A673 (cell line): ENCODE measurements at regions not wholly inside any gene's neighbourhood (a gene's known extent, or its start where the extent isn't known, plus 50 kb on each side); places are given as distances from the start of the nearest gene placed in this dataset.

Source experiments
- BruUV-seq: library from RNA; stranded (reverse); fragments of 400-500 nt; replicated peaks from 2 replicates; lab custom pipeline; 2021; lab: Mats Ljungman, UMichigan
- CTCF ChIA-PET: fragments of 300-600 bp; sonication (Branson Sonifier 250); formaldehyde crosslinking; loops from one replicate; lab custom pipeline; 2022; ENCODE audit warnings: antibody characterized with exemption; lab: Charles Lee
- POLR2A ChIA-PET: fragments of 300-600 bp; sonication (Branson Sonifier 250); formaldehyde crosslinking; loops from one replicate; lab custom pipeline; 2022; ENCODE audit warnings: antibody characterized with exemption; ENCODE audit not compliant: low non-redundant PET; lab: Charles Lee
- DNase-seq: peaks from one replicate; pipeline ENCODE4 v3.0.0-alpha.2; 2015; ENCODE audit warnings: low spot score
- H3K27ac ChIP-seq: fragments of 200-600 bp; sonication (generic); 2 replicates; pipeline ENCODE4 v1.5.1; 2016; ENCODE audit warnings: mixed run types, low read depth, mild to moderate bottlenecking, mixed read lengths, antibody characterized with exemption, low read length; ENCODE audit not compliant: poor library complexity, severe bottlenecking
- H3K27me3 ChIP-seq: fragments of 200-600 bp; sonication (generic); replicated peaks from 2 replicates; pipeline ENCODE4 v1.6.1; 2017; ENCODE audit warnings: mixed run types, low read depth, mild to moderate bottlenecking, mixed read lengths, antibody characterized with exemption, low read length; ENCODE audit not compliant: insufficient read depth, poor library complexity
- H3K36me3 ChIP-seq: fragments of 200-600 bp; sonication (generic); 2 replicates; pipeline ENCODE4 v1.6.1; 2016; ENCODE audit warnings: mixed run types, mild to moderate bottlenecking, mixed read lengths, antibody characterized with exemption, low read length; ENCODE audit not compliant: insufficient read depth, poor library complexity, severe bottlenecking
- H3K4me1 ChIP-seq: fragments of 200-600 bp; sonication (generic); 2 replicates; pipeline ENCODE4 v1.6.1; 2017; ENCODE audit warnings: mixed run types, mild to moderate bottlenecking, mixed read lengths, antibody characterized with exemption, low read length; ENCODE audit not compliant: insufficient read depth, poor library complexity, severe bottlenecking
- H3K4me3 ChIP-seq: fragments of 200-600 bp; sonication (generic); 2 replicates; pipeline ENCODE4 v1.5.1; 2016; ENCODE audit warnings: low read depth, mixed run types, mild to moderate bottlenecking, mixed read lengths, low read length; ENCODE audit not compliant: poor library complexity, severe bottlenecking
- H3K9me3 ChIP-seq: fragments of 200-600 bp; sonication (generic); 2 replicates; pipeline ENCODE4 v1.6.1; 2016; ENCODE audit warnings: mixed run types, low read depth, mild to moderate bottlenecking, mixed read lengths, antibody characterized with exemption, low read length; ENCODE audit not compliant: poor library complexity, severe bottlenecking
- EZH2 ChIP-seq: fragments of 200-600 bp; sonication (generic); IDR thresholded peaks from 2 replicates; pipeline ENCODE4 v1.6.1; 2017; ENCODE audit warnings: borderline replicate concordance, low read depth, mild to moderate bottlenecking, mixed read lengths, antibody characterized with exemption, low read length; ENCODE audit not compliant: poor library complexity, severe bottlenecking
- intact Hi-C: fragments of 100-400 bp; cut with micrococcal nuclease; formaldehyde crosslinking; loops from one replicate; pipeline ENCODE4 v1.10.0; 2022; ENCODE audit not compliant: unreplicated experiment
- TF ChIP-seq, protein P1 (sequence below): fragments of 300-800, 200-600 bp; sonication (generic); conservative IDR thresholded peaks from 2 replicates; pipeline ENCODE4 v1.5.1; 2017; ENCODE audit warnings: low read depth, mild to moderate bottlenecking, antibody characterized with exemption, low read length, moderate library complexity, mixed read lengths

DNA sequence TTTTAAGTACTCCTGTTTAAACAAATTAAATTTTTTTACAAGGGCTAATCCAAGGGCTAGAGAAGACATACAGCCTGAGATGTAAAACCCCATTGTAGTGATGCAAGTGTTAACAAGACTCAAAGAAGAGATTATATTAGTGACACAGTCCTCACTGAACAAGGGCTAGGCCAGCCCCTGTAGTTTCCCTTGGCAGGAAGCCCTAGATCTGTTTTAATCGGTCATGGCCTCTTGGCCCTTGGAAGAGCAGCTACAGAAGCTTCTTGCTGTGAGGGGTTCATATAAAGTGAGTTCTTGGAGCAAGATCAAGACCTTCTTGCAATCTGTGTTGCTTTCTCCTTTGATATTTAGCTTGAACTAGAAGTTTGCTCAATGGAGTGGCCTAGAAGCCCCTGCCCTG, 1339.4 kb downstream of the XPNPEP1 start:
- no peaks in the 10 kb centered on the region for H3K27me3 ChIP-seq
- POLR2A ChIA-PET, result no interaction called here
- H3K27ac ChIP-seq, result no peak overlapping the region
- no peak for DNase-seq
- no peaks in the 10 kb centered on the region for H3K9me3 ChIP-seq
- H3K36me3 ChIP-seq, result no peaks in the 10 kb centered on the region
- intact Hi-C loops, result no loop called here
- no peak overlapping the region for H3K4me3 ChIP-seq
- CTCF ChIA-PET, result no interaction called here
- no peak for TF ChIP-seq EZH2
- TF ChIP-seq, protein P1, sequence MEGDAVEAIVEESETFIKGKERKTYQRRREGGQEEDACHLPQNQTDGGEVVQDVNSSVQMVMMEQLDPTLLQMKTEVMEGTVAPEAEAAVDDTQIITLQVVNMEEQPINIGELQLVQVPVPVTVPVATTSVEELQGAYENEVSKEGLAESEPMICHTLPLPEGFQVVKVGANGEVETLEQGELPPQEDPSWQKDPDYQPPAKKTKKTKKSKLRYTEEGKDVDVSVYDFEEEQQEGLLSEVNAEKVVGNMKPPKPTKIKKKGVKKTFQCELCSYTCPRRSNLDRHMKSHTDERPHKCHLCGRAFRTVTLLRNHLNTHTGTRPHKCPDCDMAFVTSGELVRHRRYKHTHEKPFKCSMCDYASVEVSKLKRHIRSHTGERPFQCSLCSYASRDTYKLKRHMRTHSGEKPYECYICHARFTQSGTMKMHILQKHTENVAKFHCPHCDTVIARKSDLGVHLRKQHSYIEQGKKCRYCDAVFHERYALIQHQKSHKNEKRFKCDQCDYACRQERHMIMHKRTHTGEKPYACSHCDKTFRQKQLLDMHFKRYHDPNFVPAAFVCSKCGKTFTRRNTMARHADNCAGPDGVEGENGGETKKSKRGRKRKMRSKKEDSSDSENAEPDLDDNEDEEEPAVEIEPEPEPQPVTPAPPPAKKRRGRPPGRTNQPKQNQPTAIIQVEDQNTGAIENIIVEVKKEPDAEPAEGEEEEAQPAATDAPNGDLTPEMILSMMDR, result no peak
- BruUV-seq, result no TSS peak
- H3K4me1 ChIP-seq, result no peaks in the 10 kb centered on the region

DNA sequence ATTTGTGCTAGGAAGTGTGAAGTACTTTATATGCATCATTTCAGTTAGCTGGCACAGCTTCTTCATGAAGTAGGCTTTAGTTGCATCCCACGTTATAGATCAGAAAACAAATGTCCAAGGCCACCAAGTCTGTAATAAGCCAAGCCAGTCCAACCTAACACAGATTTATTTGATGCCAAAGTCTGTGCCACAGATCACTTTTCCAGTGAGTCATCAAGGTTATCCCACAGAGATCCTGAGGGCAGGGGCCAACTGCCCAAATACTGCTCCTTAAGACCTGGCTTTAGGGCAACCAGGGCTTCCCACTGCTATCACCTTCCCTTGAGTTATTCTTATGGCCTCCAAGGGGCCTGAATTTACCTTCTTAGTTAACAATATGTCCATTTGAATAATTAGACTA, 1340.4 kb downstream of the XPNPEP1 start:
- no TSS peak for BruUV-seq
- CTCF ChIA-PET, result no interaction called here
- no peak for DNase-seq
- no peak overlapping the region for H3K4me3 ChIP-seq
- no peaks in the 10 kb centered on the region for H3K36me3 ChIP-seq
- POLR2A ChIA-PET, result no interaction called here
- intact Hi-C loops, result no loop called here
- no peak overlapping the region for H3K27ac ChIP-seq
- no peaks in the 10 kb centered on the region for H3K4me1 ChIP-seq
- H3K9me3 ChIP-seq, result no peaks in the 10 kb centered on the region
- TF ChIP-seq, protein P1, result no peak
- TF ChIP-seq EZH2, result no peak
- H3K27me3 ChIP-seq, result no peaks in the 10 kb centered on the region

DNA sequence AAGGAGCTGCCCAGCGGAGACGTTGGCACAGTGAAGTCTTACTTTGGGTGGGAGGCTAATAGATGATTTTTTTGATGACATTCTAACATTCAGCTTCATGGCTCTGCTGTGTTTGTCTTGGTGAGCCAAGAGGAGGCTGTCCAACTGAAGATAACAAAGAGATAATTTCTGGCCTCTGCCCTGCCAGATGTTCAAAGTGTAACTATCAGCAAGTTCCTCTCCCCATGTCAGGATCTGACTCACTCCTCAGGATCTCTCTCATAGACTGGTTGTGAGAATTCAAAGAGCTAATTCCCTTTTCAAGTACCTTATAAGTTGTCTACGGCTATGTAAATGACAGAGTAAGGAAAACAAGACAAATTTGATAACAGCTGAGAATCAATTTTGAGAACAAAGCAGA, 1340.9 kb downstream of the XPNPEP1 start:
- ChIA-PET CTCF (no interaction called here), POLR2A (no interaction called here)
- Histone ChIP-seq H3K9me3 (no peaks in the 10 kb centered on the region), H3K27me3 (no peaks in the 10 kb centered on the region), H3K4me3 (no peak overlapping the region), H3K27ac (no peak overlapping the region), H3K4me1 (no peaks in the 10 kb centered on the region), H3K36me3 (no peaks in the 10 kb centered on the region)
- intact Hi-C loops, result no loop called here
- DNase-seq, result peak; percentile 27
- BruUV-seq, result no TSS peak
- TF ChIP-seq, protein P1, result no peak
- no peak for TF ChIP-seq EZH2
